PFSK-1 (cell line): ENCODE measurements at regions not wholly inside any gene's neighbourhood (a gene's known extent, or its start where the extent isn't known, plus 50 kb on each side); places are given as distances from the start of the nearest gene placed in this dataset.

Source experiments
- FOXP2 ChIP-seq: optimal IDR thresholded peaks from 2 replicates; pipeline ENCODE3; 2011; ENCODE audit warnings: borderline replicate concordance, control low read depth, inconsistent platforms; ENCODE audit not compliant: insufficient read depth; ENCODE audit errors: extremely low read length, extremely low read depth
- POLR2AphosphoS5 ChIP-seq: IDR thresholded peaks from 2 replicates; pipeline ENCODE4 v1.6.1; 2012; ENCODE audit warnings: low read depth, mild to moderate bottlenecking, control low read depth, low read length, moderate library complexity
- SIN3A ChIP-seq: IDR thresholded peaks from 2 replicates; pipeline ENCODE4 v1.6.1; 2012; ENCODE audit warnings: mild to moderate bottlenecking, low read length, moderate library complexity, borderline replicate concordance; ENCODE audit not compliant: insufficient read depth
- TAF1 ChIP-seq: IDR thresholded peaks from 2 replicates; pipeline ENCODE4 v1.6.1; 2012; ENCODE audit warnings: low read length, control low read depth, borderline replicate concordance; ENCODE audit not compliant: insufficient read depth
- TF ChIP-seq, protein P1 (sequence below), 2 experiments: IDR thresholded peaks; 2 replicates each; pipeline versions ENCODE4 v1.6.1 to v1.8.0; 2011 to 2012; ENCODE audit warnings: low read depth in 2 of 2, low read length in 2 of 2, control low read depth in 1 of 2, inconsistent platforms in 1 of 2, mild to moderate bottlenecking in 1 of 2, moderate library complexity in 1 of 2; ENCODE audit not compliant: insufficient read depth in 1 of 2

DNA sequence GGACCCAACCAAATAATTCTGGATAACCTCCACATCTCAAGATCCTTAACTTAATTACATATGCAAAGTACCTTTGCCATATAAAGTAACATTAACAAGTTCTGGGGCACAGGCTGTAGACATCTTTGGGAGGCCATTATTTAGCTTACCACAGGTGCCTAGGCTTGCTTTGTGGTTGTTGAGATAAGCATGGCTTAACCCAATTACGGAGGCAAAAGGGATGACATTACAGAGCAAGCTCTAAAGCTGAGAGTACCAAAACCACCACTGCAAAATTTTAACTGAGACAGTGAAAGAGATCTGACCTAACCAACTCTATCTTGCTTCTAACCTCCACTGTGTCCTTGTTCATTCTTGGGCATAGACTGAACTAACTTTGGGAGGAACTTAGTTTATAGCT lies 502.9 kb upstream of the ATXN8OS start:
- no peak for TF ChIP-seq FOXP2
- no peak for TF ChIP-seq SIN3A
- TF ChIP-seq, protein P1, sequence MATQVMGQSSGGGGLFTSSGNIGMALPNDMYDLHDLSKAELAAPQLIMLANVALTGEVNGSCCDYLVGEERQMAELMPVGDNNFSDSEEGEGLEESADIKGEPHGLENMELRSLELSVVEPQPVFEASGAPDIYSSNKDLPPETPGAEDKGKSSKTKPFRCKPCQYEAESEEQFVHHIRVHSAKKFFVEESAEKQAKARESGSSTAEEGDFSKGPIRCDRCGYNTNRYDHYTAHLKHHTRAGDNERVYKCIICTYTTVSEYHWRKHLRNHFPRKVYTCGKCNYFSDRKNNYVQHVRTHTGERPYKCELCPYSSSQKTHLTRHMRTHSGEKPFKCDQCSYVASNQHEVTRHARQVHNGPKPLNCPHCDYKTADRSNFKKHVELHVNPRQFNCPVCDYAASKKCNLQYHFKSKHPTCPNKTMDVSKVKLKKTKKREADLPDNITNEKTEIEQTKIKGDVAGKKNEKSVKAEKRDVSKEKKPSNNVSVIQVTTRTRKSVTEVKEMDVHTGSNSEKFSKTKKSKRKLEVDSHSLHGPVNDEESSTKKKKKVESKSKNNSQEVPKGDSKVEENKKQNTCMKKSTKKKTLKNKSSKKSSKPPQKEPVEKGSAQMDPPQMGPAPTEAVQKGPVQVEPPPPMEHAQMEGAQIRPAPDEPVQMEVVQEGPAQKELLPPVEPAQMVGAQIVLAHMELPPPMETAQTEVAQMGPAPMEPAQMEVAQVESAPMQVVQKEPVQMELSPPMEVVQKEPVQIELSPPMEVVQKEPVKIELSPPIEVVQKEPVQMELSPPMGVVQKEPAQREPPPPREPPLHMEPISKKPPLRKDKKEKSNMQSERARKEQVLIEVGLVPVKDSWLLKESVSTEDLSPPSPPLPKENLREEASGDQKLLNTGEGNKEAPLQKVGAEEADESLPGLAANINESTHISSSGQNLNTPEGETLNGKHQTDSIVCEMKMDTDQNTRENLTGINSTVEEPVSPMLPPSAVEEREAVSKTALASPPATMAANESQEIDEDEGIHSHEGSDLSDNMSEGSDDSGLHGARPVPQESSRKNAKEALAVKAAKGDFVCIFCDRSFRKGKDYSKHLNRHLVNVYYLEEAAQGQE (IDR thresholded peaks at IDR 0.05; ENCODE audit: insufficient read depth in 1 of 2, low read depth in 2 of 2, low read length in 2 of 2): no peak
- TF ChIP-seq POLR2AphosphoS5: no peak
- TF ChIP-seq TAF1: no peak
